Retinal pigment epithelial cell (primary cell): ENCODE measurements at regions not wholly inside any gene's neighbourhood (a gene's known extent, or its start where the extent isn't known, plus 50 kb on each side); places are given as distances from the start of the nearest gene placed in this dataset.

Experiments used
- DNase-seq: peaks from one replicate; pipeline ENCODE4 v3.0.0-alpha.2; 2010; ENCODE audit warnings: low read depth
- H3K4me3 ChIP-seq: 2 replicates; pipeline ENCODE4 v1.5.1; 2011; ENCODE audit warnings: mild to moderate bottlenecking, low read length, control low read depth, moderate library complexity
- CTCF ChIP-seq: conservative IDR thresholded peaks from 2 replicates; pipeline ENCODE4 v1.5.1; 2011; ENCODE audit warnings: low read depth, low read length, control low read depth, inconsistent platforms

- no peak overlapping the region for H3K4me3 ChIP-seq
- no peak for TF ChIP-seq CTCF
- DNase-seq: no peak
Measured at GRCh38 chr6:119544325-119545175, 195.0 kb upstream of the MAN1A1 start.

- H3K4me3 ChIP-seq: no peak overlapping the region
- no peak for TF ChIP-seq CTCF
- no peak for DNase-seq
Measured at GRCh38 chr6:119543332-119543731, 193.8 kb upstream of the MAN1A1 start.

- DNase-seq: no peak
- TF ChIP-seq CTCF: no peak
- no peak overlapping the region for H3K4me3 ChIP-seq
Measured at GRCh38 chr6:119542037-119542436, 192.5 kb upstream of the MAN1A1 start.

- H3K4me3 ChIP-seq: no peak overlapping the region
- no peak for TF ChIP-seq CTCF
- DNase-seq: peak; percentile 95
Measured at GRCh38 chr6:119541132-119541905, 191.8 kb upstream of the MAN1A1 start.

GRCh38 chr6:119540417-119540816, 190.9 kb upstream of the MAN1A1 start:
- no peak for TF ChIP-seq CTCF
- no peak for DNase-seq
- H3K4me3 ChIP-seq: no peak overlapping the region

- DNase-seq: no peak
- H3K4me3 ChIP-seq: no peak overlapping the region
- TF ChIP-seq CTCF: no peak
Measured at GRCh38 chr6:119539066-119539746, 189.6 kb upstream of the MAN1A1 start.
